IMR-90 (cell line): ENCODE measurements at regions not wholly inside any gene's neighbourhood (a gene's known extent, or its start where the extent isn't known, plus 50 kb on each side); places are given as distances from the start of the nearest gene placed in this dataset.

ENCODE experiments used
- ATAC-seq: fragments of 200-7000 bp; cut with Tn5 transposase; 2 replicates; pipeline ENCODE4 v1.9.1; 2020; ENCODE audit warnings: low read depth, mild to moderate bottlenecking, moderate library complexity
- BruUV-seq: library from RNA; stranded (reverse); fragments of 400-500 nt; replicated peaks from 2 replicates; lab custom pipeline; 2021; lab: Mats Ljungman, UMichigan
- CTCF ChIA-PET: fragments of 300-600 bp; formaldehyde crosslinking; extraction: SDS; loops from one replicate; lab custom pipeline; 2021; ENCODE audit warnings: antibody characterized with exemption; lab: Yijun Ruan, JAX
- POLR2A ChIA-PET: fragments of 300-600 bp; sonication (Branson Sonifier 250); formaldehyde crosslinking; loops from one replicate; lab custom pipeline; 2022; ENCODE audit warnings: antibody characterized with exemption; ENCODE audit not compliant: unreplicated experiment; lab: Charles Lee
- DNase-seq: peaks from one replicate; pipeline ENCODE4 v3.0.0; 2013
- H2AFZ ChIP-seq: replicated peaks from 2 replicates; pipeline ENCODE3; 2013; ENCODE audit warnings: low read length, mild to moderate bottlenecking; ENCODE audit not compliant: poor library complexity
- H2AK5ac ChIP-seq: 2 replicates; pipeline ENCODE4 v1.6.1; 2013; ENCODE audit warnings: low read depth, low read length, inconsistent platforms
- H2AK9ac ChIP-seq: replicated peaks from 2 replicates; pipeline ENCODE3; 2013; ENCODE audit warnings: mild to moderate bottlenecking, low read depth, low read length, moderate library complexity; ENCODE audit not compliant: poor library complexity
- H2BK120ac ChIP-seq: 2 replicates; pipeline ENCODE4 v1.6.1; 2013; ENCODE audit warnings: low read depth, low read length, inconsistent platforms
- H2BK15ac ChIP-seq: 3 replicates; pipeline ENCODE4 v1.6.1; 2013; ENCODE audit warnings: low read depth, low read length, inconsistent platforms
- H2BK20ac ChIP-seq: 2 replicates; pipeline ENCODE4 v1.6.1; 2013; ENCODE audit warnings: low read depth, mild to moderate bottlenecking, inconsistent platforms, low read length, moderate library complexity
- H2BK5ac ChIP-seq: 2 replicates; pipeline ENCODE4 v1.6.1; 2013; ENCODE audit warnings: mild to moderate bottlenecking, low read depth, low read length, inconsistent platforms; ENCODE audit not compliant: poor library complexity, severe bottlenecking
- H3K14ac ChIP-seq: replicated peaks from 2 replicates; pipeline ENCODE4 v1.6.1; 2013; ENCODE audit warnings: low read depth, low read length, inconsistent platforms
- H3K18ac ChIP-seq: 2 replicates; pipeline ENCODE4 v1.6.1; 2013; ENCODE audit warnings: low read depth, low read length, control low read depth
- H3K23ac ChIP-seq: 2 replicates; pipeline ENCODE4 v1.6.1; 2013; ENCODE audit warnings: low read depth, low read length, inconsistent platforms
- H3K27ac ChIP-seq: 2 replicates; pipeline ENCODE4 v1.5.1; 2013; ENCODE audit warnings: mild to moderate bottlenecking, control low read depth, low read length; ENCODE audit not compliant: insufficient read depth
- H3K27me3 ChIP-seq: 2 replicates; pipeline ENCODE4 v1.6.1; 2013; ENCODE audit warnings: low read length; ENCODE audit not compliant: control insufficient read depth, insufficient read depth
- H3K36me3 ChIP-seq: 2 replicates; pipeline ENCODE4 v1.6.1; 2013; ENCODE audit warnings: low read length, mixed read lengths; ENCODE audit not compliant: control insufficient read depth, insufficient read depth
- H3K4ac ChIP-seq: 2 replicates; pipeline ENCODE4 v1.6.1; 2013; ENCODE audit warnings: low read depth, low read length, inconsistent platforms
- H3K4me1 ChIP-seq: 2 replicates; pipeline ENCODE4 v1.6.1; 2013; ENCODE audit warnings: low read length, mixed read lengths; ENCODE audit not compliant: control insufficient read depth, insufficient read depth
- H3K4me2 ChIP-seq: 2 replicates; pipeline ENCODE4 v1.6.1; 2013; ENCODE audit warnings: low read depth, mild to moderate bottlenecking, control low read depth, low read length, moderate library complexity
- H3K4me3 ChIP-seq: 2 replicates; pipeline ENCODE4 v1.5.1; 2013; ENCODE audit warnings: low read depth, mild to moderate bottlenecking, control low read depth, low read length, moderate library complexity; ENCODE audit not compliant: insufficient read depth
- H3K56ac ChIP-seq: 2 replicates; pipeline ENCODE4 v1.6.1; 2013; ENCODE audit warnings: low read length, inconsistent platforms; ENCODE audit not compliant: insufficient read depth; ENCODE audit errors: extremely low read depth
- H3K79me1 ChIP-seq, 2 experiments: 2 replicates each; pipeline ENCODE4 v1.6.1; 2013; ENCODE audit warnings: low read length in 2 of 2, inconsistent platforms in 1 of 2, low read depth in 1 of 2
- H3K9ac ChIP-seq: 2 replicates; pipeline ENCODE4 v1.6.1; 2013; ENCODE audit warnings: low read depth, low read length, control low read depth
- H3K9me1 ChIP-seq: 2 replicates; pipeline ENCODE4 v1.6.1; 2013; ENCODE audit warnings: low read length, inconsistent platforms; ENCODE audit not compliant: insufficient read depth
- H3K9me3 ChIP-seq: 2 replicates; pipeline ENCODE4 v1.6.1; 2013; ENCODE audit warnings: low read length; ENCODE audit not compliant: control insufficient read depth, insufficient read depth
- H4K20me1 ChIP-seq: 2 replicates; pipeline ENCODE4 v1.6.1; 2013; ENCODE audit warnings: low read length, inconsistent platforms; ENCODE audit not compliant: insufficient read depth
- H4K5ac ChIP-seq: 2 replicates; pipeline ENCODE4 v1.6.1; 2013; ENCODE audit warnings: mild to moderate bottlenecking, low read depth, low read length, control low read depth
- H4K8ac ChIP-seq, 2 experiments: 2 replicates each; pipeline ENCODE4 v1.6.1; 2013; ENCODE audit warnings: low read depth in 2 of 2, low read length in 2 of 2, control low read depth in 1 of 2, inconsistent platforms in 1 of 2
- H4K91ac ChIP-seq: 2 replicates; pipeline ENCODE4 v1.6.1; 2013; ENCODE audit warnings: low read depth, low read length, inconsistent platforms; ENCODE audit not compliant: insufficient read depth
- BHLHE40 ChIP-seq: fragments of 150-350 bp; IDR thresholded peaks from 2 replicates; pipeline ENCODE4 v1.6.1; 2016; ENCODE audit warnings: mild to moderate bottlenecking, low read depth, low read length
- CHD1 ChIP-seq: IDR thresholded peaks from 2 replicates; pipeline ENCODE4 v1.6.1; 2012; ENCODE audit warnings: low read depth, low read length, improper control_type of control experiment
- ELK1 ChIP-seq: fragments of 150-350 bp; IDR thresholded peaks from 2 replicates; pipeline ENCODE4 v1.6.1; 2016; ENCODE audit warnings: low read depth, mild to moderate bottlenecking, low read length, moderate library complexity, borderline replicate concordance
- FOS ChIP-seq: fragments of 150-350 bp; IDR thresholded peaks from 2 replicates; pipeline ENCODE4 v1.6.1; 2016; ENCODE audit warnings: low read depth, low read length
- MAFK ChIP-seq: IDR thresholded peaks from 2 replicates; pipeline ENCODE4 v1.6.1; 2012; ENCODE audit warnings: low read depth, low read length, improper control_type of control experiment
- MXI1 ChIP-seq: IDR thresholded peaks from 2 replicates; pipeline ENCODE4 v1.6.1; 2012; ENCODE audit warnings: low read depth, mild to moderate bottlenecking, low read length, moderate library complexity, borderline replicate concordance
- NFE2L2 ChIP-seq: fragments of 150-350 bp; IDR thresholded peaks from 2 replicates; pipeline ENCODE4 v1.6.1; 2016; ENCODE audit warnings: low read depth, mild to moderate bottlenecking, low read length
- POLR2A ChIP-seq: IDR thresholded peaks from 2 replicates; pipeline ENCODE4 v1.6.1; 2012; ENCODE audit warnings: mild to moderate bottlenecking, low read depth, low read length
- RAD21 ChIP-seq: IDR thresholded peaks from 2 replicates; pipeline ENCODE4 v1.6.1; 2012; ENCODE audit warnings: low read length, improper control_type of control experiment
- RCOR1 ChIP-seq: IDR thresholded peaks from 2 replicates; pipeline ENCODE4 v1.6.1; 2012; ENCODE audit warnings: mild to moderate bottlenecking, low read length, improper control_type of control experiment; ENCODE audit not compliant: insufficient replicate concordance
- RFX5 ChIP-seq: IDR thresholded peaks from 2 replicates; pipeline ENCODE4 v1.8.0; 2012; ENCODE audit warnings: low read depth, mild to moderate bottlenecking, low read length, moderate library complexity
- SMC3 ChIP-seq: fragments of 150-350 bp; IDR thresholded peaks from 2 replicates; pipeline ENCODE4 v1.6.1; 2016; ENCODE audit warnings: low read depth, mild to moderate bottlenecking, antibody characterized with exemption, low read length, moderate library complexity
- WGBS, 2 experiments: methylation state at CpG; one replicate each; pipeline versions ENCODE4 v1.1.5 to v1.1.7; 2013; ENCODE audit warnings: missing lambda C conversion rate in 2 of 2; ENCODE audit not compliant: insufficient read length in 1 of 2; ENCODE audit errors: extremely low coverage in 2 of 2; 5-methylcytosine and 5-hydroxymethylcytosine counted together
- dilution Hi-C: fragments of 300-500 bp; cut with HindIII; formaldehyde crosslinking; loops from one replicate; pipeline ENCODE4 v1.14.3; 2018; ENCODE audit warnings: low sequenced_read_pairs; ENCODE audit not compliant: unreplicated experiment
- in situ Hi-C: fragments of 300-500 bp; cut with MboI; formaldehyde crosslinking; loops from 3 replicates; pipeline ENCODE4 v1.14.3; 2019; ENCODE audit warnings: low sequenced_read_pairs, inconsistent platforms, mixed read lengths
- intact Hi-C: fragments of 100-400 bp; cut with micrococcal nuclease; formaldehyde crosslinking; loops from 2 replicates; pipeline ENCODE4 v1.10.0; 2022
- TF ChIP-seq, protein P1 (sequence below): conservative IDR thresholded peaks from 2 replicates; pipeline ENCODE4 v1.5.1; 2012; ENCODE audit warnings: mild to moderate bottlenecking, low read depth, low read length, improper control_type of control experiment
- TF ChIP-seq, protein P2 (sequence below): fragments of 150-350 bp; IDR thresholded peaks from 2 replicates; pipeline ENCODE4 v1.6.1; 2017; ENCODE audit warnings: mild to moderate bottlenecking, antibody characterized with exemption, low read length, low read depth

- Histone ChIP-seq H2AK9ac (no peak overlapping the region), H2AK5ac (no peak overlapping the region), H3K79me1 (no peaks in the 10 kb centered on the region), H4K91ac (no peak overlapping the region), H3K23ac (no peak overlapping the region), H4K5ac (no peak overlapping the region), H2AFZ (no peak overlapping the region), H3K36me3 (no peaks in the 10 kb centered on the region), H3K9me1 (no peaks in the 10 kb centered on the region), H3K18ac (no peak overlapping the region), H3K4me3 (no peak overlapping the region), H3K9me3 (peaks cover 3% of the 10 kb centered on the region), H4K20me1 (no peaks in the 10 kb centered on the region), H3K27me3 (no peaks in the 10 kb centered on the region), H3K4ac (no peak overlapping the region), H3K56ac (no peak overlapping the region), H2BK15ac (no peak overlapping the region), H2BK20ac (no peak overlapping the region), H3K4me2 (no peak overlapping the region), H2BK5ac (no peak overlapping the region), H3K27ac (no peak overlapping the region), H2BK120ac (no peak overlapping the region), H3K4me1 (no peaks in the 10 kb centered on the region), H3K9ac (no peak overlapping the region), H4K8ac (no peak overlapping the region), H3K14ac (no peak overlapping the region)
- in situ Hi-C loops (no loop called here), dilution Hi-C loops (no loop called here), intact Hi-C loops (no loop called here)
- ChIA-PET CTCF (no interaction called here), POLR2A (no interaction called here)
- no peak for ATAC-seq
- TF ChIP-seq NFE2L2: no peak
- TF ChIP-seq, protein P1, sequence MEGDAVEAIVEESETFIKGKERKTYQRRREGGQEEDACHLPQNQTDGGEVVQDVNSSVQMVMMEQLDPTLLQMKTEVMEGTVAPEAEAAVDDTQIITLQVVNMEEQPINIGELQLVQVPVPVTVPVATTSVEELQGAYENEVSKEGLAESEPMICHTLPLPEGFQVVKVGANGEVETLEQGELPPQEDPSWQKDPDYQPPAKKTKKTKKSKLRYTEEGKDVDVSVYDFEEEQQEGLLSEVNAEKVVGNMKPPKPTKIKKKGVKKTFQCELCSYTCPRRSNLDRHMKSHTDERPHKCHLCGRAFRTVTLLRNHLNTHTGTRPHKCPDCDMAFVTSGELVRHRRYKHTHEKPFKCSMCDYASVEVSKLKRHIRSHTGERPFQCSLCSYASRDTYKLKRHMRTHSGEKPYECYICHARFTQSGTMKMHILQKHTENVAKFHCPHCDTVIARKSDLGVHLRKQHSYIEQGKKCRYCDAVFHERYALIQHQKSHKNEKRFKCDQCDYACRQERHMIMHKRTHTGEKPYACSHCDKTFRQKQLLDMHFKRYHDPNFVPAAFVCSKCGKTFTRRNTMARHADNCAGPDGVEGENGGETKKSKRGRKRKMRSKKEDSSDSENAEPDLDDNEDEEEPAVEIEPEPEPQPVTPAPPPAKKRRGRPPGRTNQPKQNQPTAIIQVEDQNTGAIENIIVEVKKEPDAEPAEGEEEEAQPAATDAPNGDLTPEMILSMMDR: no peak
- TF ChIP-seq, protein P2, sequence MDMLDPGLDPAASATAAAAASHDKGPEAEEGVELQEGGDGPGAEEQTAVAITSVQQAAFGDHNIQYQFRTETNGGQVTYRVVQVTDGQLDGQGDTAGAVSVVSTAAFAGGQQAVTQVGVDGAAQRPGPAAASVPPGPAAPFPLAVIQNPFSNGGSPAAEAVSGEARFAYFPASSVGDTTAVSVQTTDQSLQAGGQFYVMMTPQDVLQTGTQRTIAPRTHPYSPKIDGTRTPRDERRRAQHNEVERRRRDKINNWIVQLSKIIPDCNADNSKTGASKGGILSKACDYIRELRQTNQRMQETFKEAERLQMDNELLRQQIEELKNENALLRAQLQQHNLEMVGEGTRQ: no peak
- no peak for TF ChIP-seq FOS
- TF ChIP-seq BHLHE40: no peak
- no peak for TF ChIP-seq MXI1
- TF ChIP-seq RFX5: no peak
- no peak for TF ChIP-seq SMC3
- TF ChIP-seq POLR2A: no peak
- no peak for TF ChIP-seq ELK1
- no peak for TF ChIP-seq MAFK
- no peak for TF ChIP-seq RCOR1
- TF ChIP-seq CHD1: no peak
- no peak for TF ChIP-seq RAD21
- no CpG with 5 or more reads among the region's 4 CpGs for WGBS, 2 experiments
- no TSS peak for BruUV-seq
- no peak for DNase-seq
These were observed 983.2 kb upstream of the IGFBP7 start for GRCh38 chr4:58093352-58093751.
